Astrocyte (in vitro differentiated cells and primary cell): ENCODE measurements at regions not wholly inside any gene's neighbourhood (a gene's known extent, or its start where the extent isn't known, plus 50 kb on each side); places are given as distances from the start of the nearest gene placed in this dataset.

ENCODE experiments used
- DNase-seq: peaks from one replicate; pipeline ENCODE4 v3.0.0-alpha.2; 2010; ENCODE audit warnings: low read depth
- FAIRE-seq: peaks from 2 replicates; lab custom pipeline; 2011; peaks lifted over from hg19 to GRCh38; lab: Jason Lieb, UNC
- H2AFZ ChIP-seq: 2 replicates; pipeline ENCODE4 v1.6.0; 2012; ENCODE audit warnings: low read depth, low read length, inconsistent platforms
- H3K27ac ChIP-seq: 2 replicates; pipeline ENCODE4 v1.5.1; 2011; ENCODE audit warnings: low read depth, low read length, inconsistent platforms
- H3K27me3 ChIP-seq: 2 replicates; pipeline ENCODE4 v1.6.0; 2011; ENCODE audit warnings: low read length, inconsistent platforms; ENCODE audit not compliant: insufficient read depth
- H3K36me3 ChIP-seq: 2 replicates; pipeline ENCODE4 v1.5.1; 2011; ENCODE audit warnings: low read length, inconsistent platforms; ENCODE audit not compliant: insufficient read depth
- H3K4me1 ChIP-seq: 2 replicates; pipeline ENCODE4 v1.5.1; 2011; ENCODE audit warnings: low read length, inconsistent platforms; ENCODE audit not compliant: insufficient read depth
- H3K4me2 ChIP-seq: 2 replicates; pipeline ENCODE4 v1.6.0; 2012; ENCODE audit warnings: low read length, inconsistent platforms
- H3K4me3 ChIP-seq: 2 replicates; pipeline ENCODE4 v1.5.1; 2011; ENCODE audit warnings: low read depth, mild to moderate bottlenecking, low read length, inconsistent platforms; ENCODE audit not compliant: insufficient read depth
- H3K79me2 ChIP-seq: 2 replicates; pipeline ENCODE4 v1.6.0; 2012; ENCODE audit warnings: mild to moderate bottlenecking, low read length, inconsistent platforms; ENCODE audit not compliant: insufficient read depth
- H3K9ac ChIP-seq: 2 replicates; pipeline ENCODE4 v1.6.0; 2012; ENCODE audit warnings: mild to moderate bottlenecking, low read length, inconsistent platforms
- H3K9me3 ChIP-seq: 2 replicates; pipeline ENCODE4 v1.5.1; 2012; ENCODE audit warnings: low read depth, mild to moderate bottlenecking, low read length, inconsistent platforms; ENCODE audit not compliant: insufficient read depth
- H4K20me1 ChIP-seq: 2 replicates; pipeline ENCODE4 v1.6.0; 2012; ENCODE audit warnings: low read length, inconsistent platforms; ENCODE audit not compliant: insufficient read depth
- H3K27ac Mint-ChIP-seq: one replicate; pipeline ENCODE4 v1.8.0; 2021; ENCODE audit warnings: mild to moderate bottlenecking, mixed read lengths; ENCODE audit not compliant: unreplicated experiment
- H3K27me3 Mint-ChIP-seq: one replicate; pipeline ENCODE4 v1.8.0; 2021; ENCODE audit warnings: low read depth, mixed read lengths; ENCODE audit not compliant: unreplicated experiment
- H3K36me3 Mint-ChIP-seq: one replicate; pipeline ENCODE4 v1.8.0; 2021; ENCODE audit warnings: low read depth, mixed read lengths; ENCODE audit not compliant: unreplicated experiment
- H3K4me1 Mint-ChIP-seq: one replicate; pipeline ENCODE4 v1.8.0; 2021; ENCODE audit warnings: low read depth, mixed read lengths; ENCODE audit not compliant: unreplicated experiment
- H3K4me3 Mint-ChIP-seq: one replicate; pipeline ENCODE4 v1.8.0; 2021; ENCODE audit warnings: mild to moderate bottlenecking, moderate library complexity, mixed read lengths; ENCODE audit not compliant: unreplicated experiment
- H3K9me3 Mint-ChIP-seq: one replicate; pipeline ENCODE4 v1.8.0; 2021; ENCODE audit warnings: mild to moderate bottlenecking, mixed read lengths; ENCODE audit not compliant: unreplicated experiment
- EZH2 ChIP-seq: IDR thresholded peaks from 2 replicates; pipeline ENCODE4 v1.6.1; 2012; ENCODE audit warnings: mild to moderate bottlenecking, low read length, inconsistent platforms; ENCODE audit not compliant: insufficient read depth
- TF ChIP-seq, protein P1 (sequence below): IDR thresholded peaks from 2 replicates; pipeline ENCODE4 v1.5.1; 2011; ENCODE audit warnings: low read depth, mild to moderate bottlenecking, inconsistent platforms, low read length, moderate library complexity; ENCODE audit not compliant: insufficient read depth

DNA sequence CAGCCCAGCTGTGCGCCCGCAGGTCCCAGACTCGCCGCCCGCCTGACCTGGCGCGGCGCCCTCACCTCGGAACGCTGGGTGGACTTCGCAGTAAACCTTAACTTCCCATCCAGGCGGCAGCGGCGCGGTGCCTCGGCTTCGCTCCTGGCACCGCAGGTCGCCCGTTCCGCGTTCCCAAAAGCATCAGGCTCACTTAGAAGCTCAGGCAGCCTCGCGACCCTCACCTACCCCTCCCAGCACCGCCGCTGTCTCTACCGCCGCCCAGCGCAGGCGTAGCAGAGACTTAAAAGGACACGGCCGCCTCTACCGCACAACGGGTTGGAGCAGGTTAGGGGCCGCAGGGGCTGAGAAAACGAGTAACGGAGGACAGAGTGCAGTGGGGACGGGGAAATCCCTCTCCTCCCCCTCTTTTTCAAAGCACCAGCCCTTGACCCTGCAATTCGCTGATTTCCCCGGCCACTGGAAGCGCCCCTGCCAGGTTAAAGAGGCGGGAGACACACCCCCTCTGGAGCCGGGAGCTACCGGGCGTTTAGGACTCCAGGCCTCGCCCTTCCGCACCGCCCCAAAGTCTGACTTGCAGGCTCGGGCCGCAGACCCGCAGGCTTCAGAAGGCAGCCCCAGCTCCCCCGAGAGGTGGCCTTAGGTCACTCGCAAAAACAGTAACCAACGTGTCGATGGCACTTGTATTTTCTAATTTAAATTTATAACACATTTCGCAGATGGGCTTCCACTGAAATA, 328.5 kb downstream of the FAM72C start:
- TF ChIP-seq, protein P1, sequence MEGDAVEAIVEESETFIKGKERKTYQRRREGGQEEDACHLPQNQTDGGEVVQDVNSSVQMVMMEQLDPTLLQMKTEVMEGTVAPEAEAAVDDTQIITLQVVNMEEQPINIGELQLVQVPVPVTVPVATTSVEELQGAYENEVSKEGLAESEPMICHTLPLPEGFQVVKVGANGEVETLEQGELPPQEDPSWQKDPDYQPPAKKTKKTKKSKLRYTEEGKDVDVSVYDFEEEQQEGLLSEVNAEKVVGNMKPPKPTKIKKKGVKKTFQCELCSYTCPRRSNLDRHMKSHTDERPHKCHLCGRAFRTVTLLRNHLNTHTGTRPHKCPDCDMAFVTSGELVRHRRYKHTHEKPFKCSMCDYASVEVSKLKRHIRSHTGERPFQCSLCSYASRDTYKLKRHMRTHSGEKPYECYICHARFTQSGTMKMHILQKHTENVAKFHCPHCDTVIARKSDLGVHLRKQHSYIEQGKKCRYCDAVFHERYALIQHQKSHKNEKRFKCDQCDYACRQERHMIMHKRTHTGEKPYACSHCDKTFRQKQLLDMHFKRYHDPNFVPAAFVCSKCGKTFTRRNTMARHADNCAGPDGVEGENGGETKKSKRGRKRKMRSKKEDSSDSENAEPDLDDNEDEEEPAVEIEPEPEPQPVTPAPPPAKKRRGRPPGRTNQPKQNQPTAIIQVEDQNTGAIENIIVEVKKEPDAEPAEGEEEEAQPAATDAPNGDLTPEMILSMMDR = no peak
- no peak for TF ChIP-seq EZH2
- H3K36me3 ChIP-seq = no peaks in the 10 kb centered on the region
- H3K79me2 ChIP-seq = no peaks in the 10 kb centered on the region
- no peaks in the 10 kb centered on the region for H3K4me1 Mint-ChIP-seq
- DNase-seq (no peak), FAIRE-seq (no peak)
- H3K27me3 ChIP-seq = no peaks in the 10 kb centered on the region
- no peak overlapping the region for H3K4me2 ChIP-seq
- H3K9ac ChIP-seq = no peak overlapping the region
- H2AFZ ChIP-seq = no peak overlapping the region
- H3K4me3 Mint-ChIP-seq = peak overlapping the region; percentile 20
- H3K27ac ChIP-seq = no peak overlapping the region
- H3K27ac Mint-ChIP-seq = no peak overlapping the region
- H4K20me1 ChIP-seq = no peaks in the 10 kb centered on the region
- H3K4me3 ChIP-seq = no peak overlapping the region
- no peaks in the 10 kb centered on the region for H3K9me3 ChIP-seq
- H3K27me3 Mint-ChIP-seq = peaks cover 45% of the 10 kb centered on the region
- H3K36me3 Mint-ChIP-seq = no peaks in the 10 kb centered on the region
- H3K9me3 Mint-ChIP-seq = peaks cover 5% of the 10 kb centered on the region
- no peaks in the 10 kb centered on the region for H3K4me1 ChIP-seq

DNA sequence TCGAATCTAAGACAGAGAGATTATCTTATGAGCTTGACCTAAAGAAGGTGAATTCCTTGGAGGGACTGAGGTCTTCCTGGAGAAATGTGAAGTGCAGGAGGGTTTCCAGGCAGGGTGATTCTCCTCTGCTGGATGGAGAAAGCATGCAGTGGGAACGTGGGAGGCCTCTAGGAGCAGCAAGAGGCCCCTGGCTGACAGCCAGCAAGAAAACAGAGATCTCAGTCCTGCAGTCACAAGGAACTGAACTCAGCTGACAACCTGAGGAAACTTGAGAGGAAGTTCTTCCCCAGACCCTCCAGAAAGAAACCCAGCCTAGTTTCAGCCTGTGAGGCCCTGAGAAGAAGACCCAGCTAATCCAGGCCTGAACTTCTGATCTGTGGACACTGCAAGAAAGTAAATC, 345.9 kb downstream of the FAM72C start:
- FAIRE-seq = no peak
- Histone ChIP-seq H3K9ac (no peak overlapping the region), H3K27ac (no peak overlapping the region)

DNA sequence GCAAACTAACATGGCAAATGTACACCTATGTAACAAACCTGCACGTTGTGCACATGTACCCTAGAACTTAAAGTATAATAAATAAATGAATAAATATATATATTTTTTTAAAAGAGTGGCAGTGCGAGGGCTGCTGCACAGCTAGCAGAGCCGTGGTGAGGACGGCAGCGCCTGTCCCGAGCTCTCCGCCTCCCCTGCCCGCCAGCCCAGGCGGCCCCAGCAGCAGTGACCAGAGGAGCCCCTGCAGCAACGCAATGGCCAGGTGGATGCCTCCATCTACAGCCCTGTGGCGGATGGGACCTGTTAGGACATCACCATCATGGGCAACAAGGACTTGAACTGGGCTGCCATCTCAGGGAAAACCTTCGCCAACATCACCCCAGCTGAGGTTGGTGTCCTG, 351.9 kb downstream of the FAM72C start:
- no peak for DNase-seq
- FAIRE-seq = no peak
- no peaks in the 10 kb centered on the region for H3K36me3 Mint-ChIP-seq
- Histone ChIP-seq H3K9ac (no peak overlapping the region), H3K9me3 (no peaks in the 10 kb centered on the region), H3K4me2 (no peak overlapping the region), H3K79me2 (no peaks in the 10 kb centered on the region), H3K4me3 (no peak overlapping the region), H4K20me1 (no peaks in the 10 kb centered on the region), H3K4me1 (no peaks in the 10 kb centered on the region), H3K27me3 (no peaks in the 10 kb centered on the region), H3K36me3 (no peaks in the 10 kb centered on the region), H3K27ac (no peak overlapping the region), H2AFZ (no peak overlapping the region)
- H3K27me3 Mint-ChIP-seq = no peaks in the 10 kb centered on the region
- TF ChIP-seq EZH2 = no peak
- TF ChIP-seq, protein P1 = no peak
- H3K9me3 Mint-ChIP-seq = no peaks in the 10 kb centered on the region
- no peaks in the 10 kb centered on the region for H3K4me1 Mint-ChIP-seq
- H3K27ac Mint-ChIP-seq = no peak overlapping the region
- no peak overlapping the region for H3K4me3 Mint-ChIP-seq

More for the DNA sequence above, 345.9 kb downstream of the FAM72C start:
- no peaks in the 10 kb centered on the region for H3K36me3 ChIP-seq
- peaks cover 2% of the 10 kb centered on the region for H3K4me1 Mint-ChIP-seq
- no peak for DNase-seq
- no peaks in the 10 kb centered on the region for H4K20me1 ChIP-seq
- no peaks in the 10 kb centered on the region for H3K79me2 ChIP-seq
- no peak overlapping the region for H3K4me2 ChIP-seq
- H3K27me3 Mint-ChIP-seq = peaks cover 15% of the 10 kb centered on the region
- H3K4me3 Mint-ChIP-seq = no peak overlapping the region
- H3K9me3 ChIP-seq = no peaks in the 10 kb centered on the region
- H3K27me3 ChIP-seq = no peaks in the 10 kb centered on the region
- TF ChIP-seq, protein P1 = no peak
- no peak for TF ChIP-seq EZH2
- no peaks in the 10 kb centered on the region for H3K4me1 ChIP-seq
- H3K4me3 ChIP-seq = no peak overlapping the region
- H3K27ac Mint-ChIP-seq = no peak overlapping the region
- no peak overlapping the region for H2AFZ ChIP-seq
- no peaks in the 10 kb centered on the region for H3K9me3 Mint-ChIP-seq
- no peaks in the 10 kb centered on the region for H3K36me3 Mint-ChIP-seq
